HG02938 (cell line): ENCODE measurements at regions not wholly inside any gene's neighbourhood (a gene's known extent, or its start where the extent isn't known, plus 50 kb on each side); places are given as distances from the start of the nearest gene placed in this dataset.
"Not testable (repeated sequence)": the region's sequence is repeated elsewhere in the genome, so short reads cannot be mapped to it uniquely, and the experiment has no call there.

Source experiments
- ATAC-seq: cut with Tn5 transposase; IDR thresholded peaks from one replicate; pipeline ENCODE4 v1.9.1; 2021; ENCODE audit warnings: mild to moderate bottlenecking, moderate library complexity; ENCODE audit not compliant: unreplicated experiment

- ATAC-seq = not testable (repeated sequence)
Measured at GRCh38 chr21:7828260-7828659, 2693.1 kb upstream of the TPTE start.

- not testable (repeated sequence) for ATAC-seq
Measured at GRCh38 chr21:7829411-7829810, 2692.0 kb upstream of the TPTE start.

GRCh38 chr21:7837315-7837714 is 2684.1 kb upstream of the TPTE start:
- not testable (repeated sequence) for ATAC-seq

- not testable (repeated sequence) for ATAC-seq
Measured at GRCh38 chr21:7853426-7853825, 2668.0 kb upstream of the TPTE start.

GRCh38 chr21:7853836-7854235 is 2667.5 kb upstream of the TPTE start:
- not testable (repeated sequence) for ATAC-seq
